HUES6 (cell line): ENCODE measurements at regions not wholly inside any gene's neighbourhood (a gene's known extent, or its start where the extent isn't known, plus 50 kb on each side); places are given as distances from the start of the nearest gene placed in this dataset.

ENCODE experiments used
- H3K27ac ChIP-seq: 2 replicates; pipeline ENCODE4 v1.7.0; 2013; ENCODE audit warnings: low read depth, mild to moderate bottlenecking, low read length, inconsistent platforms
- H3K27me3 ChIP-seq: 2 replicates; pipeline ENCODE4 v1.6.1; 2013; ENCODE audit warnings: low read length; ENCODE audit not compliant: control insufficient read depth, insufficient read depth
- H3K36me3 ChIP-seq: 2 replicates; pipeline ENCODE4 v1.6.1; 2013; ENCODE audit warnings: low read length; ENCODE audit not compliant: control insufficient read depth, insufficient read depth
- H3K4me1 ChIP-seq: 2 replicates; pipeline ENCODE4 v1.6.1; 2013; ENCODE audit warnings: low read length; ENCODE audit not compliant: control insufficient read depth, insufficient read depth
- H3K4me3 ChIP-seq: 2 replicates; pipeline ENCODE4 v1.5.1; 2013; ENCODE audit warnings: low read depth, low read length
- H3K9ac ChIP-seq: one replicate; pipeline ENCODE4 v1.6.1; 2013; ENCODE audit warnings: mild to moderate bottlenecking, low read length
- H3K9me3 ChIP-seq: 2 replicates; pipeline ENCODE4 v1.6.1; 2013; ENCODE audit warnings: low read depth, low read length; ENCODE audit not compliant: control insufficient read depth, insufficient read depth

- H3K27me3 ChIP-seq: no peaks in the 10 kb centered on the region
- H3K27ac ChIP-seq: no peak overlapping the region
- no peak overlapping the region for H3K9ac ChIP-seq
- H3K36me3 ChIP-seq: no peaks in the 10 kb centered on the region
- H3K9me3 ChIP-seq: no peaks in the 10 kb centered on the region
- no peak overlapping the region for H3K4me3 ChIP-seq
- no peaks in the 10 kb centered on the region for H3K4me1 ChIP-seq
These were observed 509.2 kb downstream of the CETN3 start for GRCh38 chr5:89900346-89900745.

GRCh38 chr5:89899559-89899958 lies 510.0 kb downstream of the CETN3 start:
- no peak overlapping the region for H3K9ac ChIP-seq
- H3K4me3 ChIP-seq: no peak overlapping the region
- no peaks in the 10 kb centered on the region for H3K27me3 ChIP-seq
- H3K9me3 ChIP-seq: no peaks in the 10 kb centered on the region; the same call in 1 of the 2 replicates
- H3K4me1 ChIP-seq: no peaks in the 10 kb centered on the region
- no peak overlapping the region for H3K27ac ChIP-seq
- H3K36me3 ChIP-seq: no peaks in the 10 kb centered on the region

GRCh38 chr5:89893546-89893945 lies 516.0 kb downstream of the CETN3 start:
- no peak overlapping the region for H3K9ac ChIP-seq
- H3K4me3 ChIP-seq: no peak overlapping the region
- H3K27me3 ChIP-seq: no peaks in the 10 kb centered on the region
- H3K36me3 ChIP-seq: no peaks in the 10 kb centered on the region
- peaks cover 13% of the 10 kb centered on the region for H3K9me3 ChIP-seq
- no peak overlapping the region for H3K27ac ChIP-seq
- H3K4me1 ChIP-seq: peaks cover 7% of the 10 kb centered on the region

GRCh38 chr5:89885670-89886069 lies 523.9 kb downstream of the CETN3 start:
- H3K27ac ChIP-seq: no peak overlapping the region
- H3K36me3 ChIP-seq: no peaks in the 10 kb centered on the region
- H3K9me3 ChIP-seq: no peaks in the 10 kb centered on the region
- H3K9ac ChIP-seq: no peak overlapping the region
- H3K4me1 ChIP-seq: peaks cover 7% of the 10 kb centered on the region
- H3K4me3 ChIP-seq: no peak overlapping the region
- no peaks in the 10 kb centered on the region for H3K27me3 ChIP-seq

- Histone ChIP-seq H3K9me3 (no peaks in the 10 kb centered on the region), H3K36me3 (no peaks in the 10 kb centered on the region), H3K27me3 (no peaks in the 10 kb centered on the region), H3K27ac (no peak overlapping the region), H3K4me3 (no peak overlapping the region), H3K4me1 (no peaks in the 10 kb centered on the region), H3K9ac (no peak overlapping the region)
These were observed 525.6 kb downstream of the CETN3 start for GRCh38 chr5:89883967-89884366.

- H3K36me3 ChIP-seq: no peaks in the 10 kb centered on the region
- no peaks in the 10 kb centered on the region for H3K27me3 ChIP-seq
- H3K9me3 ChIP-seq: peaks cover 2% of the 10 kb centered on the region; the same call in 1 of the 2 replicates
- no peak overlapping the region for H3K4me3 ChIP-seq
- H3K9ac ChIP-seq: no peak overlapping the region
- no peak overlapping the region for H3K27ac ChIP-seq
- no peaks in the 10 kb centered on the region for H3K4me1 ChIP-seq
These were observed 531.1 kb downstream of the CETN3 start for GRCh38 chr5:89878140-89879132.

GRCh38 chr5:89871906-89872305 lies 537.6 kb downstream of the CETN3 start:
- Histone ChIP-seq H3K27ac (no peak overlapping the region), H3K27me3 (no peaks in the 10 kb centered on the region), H3K9ac (no peak overlapping the region), H3K4me3 (no peak overlapping the region), H3K9me3 (peaks cover 2% of the 10 kb centered on the region; the same call in 1 of the 2 replicates), H3K36me3 (no peaks in the 10 kb centered on the region), H3K4me1 (peaks cover 4% of the 10 kb centered on the region; the same call in 1 of the 2 replicates)

- peaks cover 4% of the 10 kb centered on the region; the same call in 1 of the 2 replicates for H3K4me1 ChIP-seq
These were observed 540.2 kb downstream of the CETN3 start for GRCh38 chr5:89869346-89869745.

GRCh38 chr5:89866410-89866809 lies 543.1 kb downstream of the CETN3 start:
- Histone ChIP-seq H3K9ac (no peak overlapping the region), H3K9me3 (no peaks in the 10 kb centered on the region), H3K4me1 (peaks cover 4% of the 10 kb centered on the region; the same call in 1 of the 2 replicates), H3K4me3 (no peak overlapping the region), H3K27ac (no peak overlapping the region), H3K27me3 (no peaks in the 10 kb centered on the region), H3K36me3 (no peaks in the 10 kb centered on the region)

More at GRCh38 chr5:89869346-89869745, 540.2 kb downstream of the CETN3 start:
- Histone ChIP-seq H3K9ac (no peak overlapping the region), H3K27ac (no peak overlapping the region), H3K27me3 (no peaks in the 10 kb centered on the region), H3K9me3 (no peaks in the 10 kb centered on the region), H3K4me3 (no peak overlapping the region), H3K36me3 (no peaks in the 10 kb centered on the region)

- Histone ChIP-seq H3K9me3 (no peaks in the 10 kb centered on the region), H3K27me3 (no peaks in the 10 kb centered on the region), H3K4me1 (no peaks in the 10 kb centered on the region), H3K4me3 (no peak overlapping the region), H3K36me3 (no peaks in the 10 kb centered on the region), H3K27ac (no peak overlapping the region), H3K9ac (no peak overlapping the region)
These were observed 544.6 kb downstream of the CETN3 start for GRCh38 chr5:89864941-89865340.

GRCh38 chr5:89857790-89858189 lies 551.8 kb downstream of the CETN3 start:
- Histone ChIP-seq H3K4me3 (no peak overlapping the region), H3K27me3 (no peaks in the 10 kb centered on the region), H3K9me3 (peaks cover 4% of the 10 kb centered on the region; the same call in 1 of the 2 replicates), H3K36me3 (no peaks in the 10 kb centered on the region), H3K27ac (no peak overlapping the region), H3K4me1 (no peaks in the 10 kb centered on the region), H3K9ac (no peak overlapping the region)
